NCI-H2196 treated with DMSO at 0.1 percent for 48 hours (cell line): ENCODE measurements at regions not wholly inside any gene's neighbourhood (a gene's known extent, or its start where the extent isn't known, plus 50 kb on each side); places are given as distances from the start of the nearest gene placed in this dataset.

Experiments
- DNase-seq: peaks from one replicate; lab custom pipeline; 2025; ENCODE audit not compliant: unreplicated experiment; lab: John Stamatoyannopoulos, UW

DNA sequence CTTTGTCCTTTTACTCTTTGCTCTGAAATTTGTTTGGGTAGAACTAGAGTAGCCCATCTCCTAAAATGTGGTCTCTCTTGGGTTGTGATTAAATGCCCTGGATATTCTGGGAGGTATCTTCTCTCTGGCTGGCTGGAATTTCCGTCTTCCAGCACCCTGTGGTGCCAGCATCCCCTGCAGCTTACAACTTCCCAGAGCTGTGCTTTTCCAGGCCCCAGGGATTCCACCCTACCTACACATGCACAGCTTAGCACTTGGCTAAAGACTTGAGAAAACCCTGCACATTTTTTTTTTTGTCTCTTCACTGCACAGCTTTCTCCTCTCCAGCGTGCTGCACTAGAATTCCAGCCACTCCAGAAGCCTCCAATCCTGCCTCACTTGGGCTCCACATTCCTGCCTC lies 334.7 kb downstream of the IRS2 start:
- DNase-seq, result no peak

- no peak for DNase-seq
Observed at GRCh38 chr13:109448629-109449028, 337.8 kb downstream of the IRS2 start.

DNA sequence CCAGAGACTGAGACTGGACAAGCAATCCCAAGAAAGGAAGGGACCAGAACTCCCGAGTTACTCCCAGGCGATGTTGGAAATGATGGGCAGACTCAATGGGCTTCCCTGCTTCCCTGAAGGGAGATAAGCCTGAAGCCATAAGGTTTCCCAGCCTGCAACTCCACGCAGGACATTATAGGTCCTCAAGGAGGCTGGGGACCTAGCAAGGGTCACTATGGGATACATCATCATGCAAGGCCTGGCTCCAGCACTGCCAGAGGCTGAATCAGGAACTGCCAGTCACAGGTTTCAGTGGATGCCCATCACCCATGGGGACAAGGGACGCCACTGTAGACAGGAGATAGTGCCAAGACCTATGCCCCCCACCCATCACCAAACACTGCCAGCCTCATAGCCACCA lies 338.7 kb downstream of the IRS2 start:
- no peak for DNase-seq

DNA sequence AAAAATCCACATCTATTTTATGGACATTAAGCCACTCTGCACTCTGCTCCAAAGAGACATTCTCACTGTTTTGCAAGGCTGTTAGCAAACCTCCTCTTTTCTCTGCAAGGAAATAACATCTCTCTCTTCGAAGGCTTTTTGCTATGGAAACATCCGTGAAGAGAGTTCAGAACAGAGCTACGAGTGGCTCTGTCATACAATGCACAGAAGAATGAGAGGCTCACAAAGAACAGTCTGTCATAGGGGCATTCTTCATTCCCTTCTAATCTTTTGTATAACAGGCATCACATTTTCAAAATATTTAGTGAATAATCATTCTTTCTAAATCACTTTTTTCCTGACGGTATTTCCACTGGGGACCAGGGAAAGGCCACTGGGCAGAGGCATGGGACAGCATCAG lies 346.1 kb downstream of the IRS2 start:
- DNase-seq, result no peak

DNA sequence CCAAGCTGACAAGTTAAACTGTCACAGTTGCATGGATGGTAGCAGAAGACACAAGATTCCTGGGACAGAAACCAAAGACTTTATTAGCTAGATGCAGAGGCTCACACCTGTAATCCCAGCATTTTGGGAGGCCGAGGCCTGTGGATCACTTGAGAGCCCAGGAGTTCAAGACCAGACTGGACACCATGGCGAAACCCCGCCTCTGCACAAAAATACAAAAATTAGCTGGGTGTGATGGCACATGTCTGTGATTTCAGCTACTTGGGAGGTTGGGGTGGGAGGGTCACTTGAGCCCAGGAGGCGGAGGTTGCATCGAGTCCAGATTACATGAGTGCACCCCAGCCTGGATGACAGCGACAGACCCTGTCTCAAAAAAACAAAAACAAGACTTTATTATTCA lies 346.6 kb downstream of the IRS2 start:
- no peak for DNase-seq

- DNase-seq, result no peak
Observed at GRCh38 chr13:109436841-109437240, 349.5 kb downstream of the IRS2 start.

DNA sequence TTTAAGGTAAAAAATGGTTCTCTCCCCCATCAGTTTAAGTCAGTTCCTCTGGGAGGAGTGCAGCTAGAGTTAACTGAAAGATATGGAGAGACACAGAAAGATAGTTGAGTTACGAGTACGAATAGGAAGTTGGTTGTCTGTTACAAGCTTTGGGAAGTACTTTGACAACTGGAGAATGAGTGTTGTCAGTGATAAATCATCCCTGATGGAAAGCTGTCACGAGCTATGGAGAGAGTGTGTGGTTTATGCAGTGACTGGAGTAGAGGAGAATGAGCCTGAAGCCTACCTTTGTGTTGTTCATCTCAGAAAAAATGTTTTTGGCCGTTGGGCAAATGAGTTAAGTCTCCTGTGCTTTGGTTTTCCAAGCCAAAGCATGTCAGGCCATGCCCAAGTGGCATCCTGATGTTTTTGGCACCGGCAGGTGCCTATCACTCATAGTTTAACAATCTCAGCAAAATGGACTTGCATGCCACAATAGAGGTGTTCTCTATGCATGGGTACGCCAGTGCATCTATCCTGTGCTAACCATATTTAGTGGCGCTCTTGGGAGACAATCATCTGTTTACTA lies 350.2 kb downstream of the IRS2 start:
- no peak for DNase-seq

GRCh38 chr13:109431217-109431616 lies 355.2 kb downstream of the IRS2 start:
- DNase-seq, result no peak

DNA sequence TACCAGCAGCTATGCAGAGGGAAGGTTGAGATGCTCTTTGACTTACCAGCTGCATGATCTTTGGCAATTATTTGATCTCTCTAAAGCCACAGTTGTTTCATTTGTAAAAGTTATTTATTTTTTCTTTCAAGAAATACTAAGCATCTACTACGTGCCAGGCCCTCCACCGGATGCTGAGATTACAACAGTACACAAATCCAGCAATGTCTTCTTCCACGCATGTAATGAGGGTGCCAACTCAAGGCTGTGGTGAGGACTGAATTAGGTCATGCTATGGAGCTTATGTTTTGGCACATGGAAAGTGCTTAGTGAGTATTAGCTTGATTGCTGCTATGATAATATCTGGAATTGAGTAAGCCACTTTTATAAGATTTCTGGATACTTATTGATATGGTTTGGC lies 358.2 kb downstream of the IRS2 start:
- DNase-seq, result no peak

- no peak for DNase-seq
Observed at GRCh38 chr13:109427695-109428094, 358.7 kb downstream of the IRS2 start.

GRCh38 chr13:109427148-109427547 lies 359.2 kb downstream of the IRS2 start:
- no peak for DNase-seq

GRCh38 chr13:109426690-109426990 lies 359.7 kb downstream of the IRS2 start:
- DNase-seq, result no peak

- no peak for DNase-seq
Observed at GRCh38 chr13:109425821-109426689, 360.3 kb downstream of the IRS2 start.

DNA sequence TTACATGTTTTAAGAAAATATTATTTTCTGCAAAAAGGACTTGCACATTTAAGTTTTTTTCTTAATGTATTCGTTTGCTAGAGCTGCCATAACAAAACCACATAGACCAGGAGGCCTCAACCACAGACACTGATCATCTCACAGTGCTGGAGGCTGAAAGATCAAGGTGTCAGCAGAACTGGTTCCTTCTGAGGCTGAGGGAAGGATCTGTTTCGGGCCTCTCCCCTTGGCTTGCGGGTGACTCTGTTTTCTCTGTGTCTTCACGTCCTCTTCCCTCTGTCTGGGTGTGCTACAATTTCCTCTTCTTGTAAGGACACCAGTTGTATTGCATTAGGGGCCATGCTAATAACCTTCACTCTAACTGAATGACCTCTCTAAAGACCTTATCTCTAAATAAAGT lies 364.2 kb downstream of the IRS2 start:
- DNase-seq, result no peak

GRCh38 chr13:109419896-109420295 lies 366.5 kb downstream of the IRS2 start:
- no peak for DNase-seq

- DNase-seq, result no peak
Observed at GRCh38 chr13:109418111-109418510, 368.3 kb downstream of the IRS2 start.

DNA sequence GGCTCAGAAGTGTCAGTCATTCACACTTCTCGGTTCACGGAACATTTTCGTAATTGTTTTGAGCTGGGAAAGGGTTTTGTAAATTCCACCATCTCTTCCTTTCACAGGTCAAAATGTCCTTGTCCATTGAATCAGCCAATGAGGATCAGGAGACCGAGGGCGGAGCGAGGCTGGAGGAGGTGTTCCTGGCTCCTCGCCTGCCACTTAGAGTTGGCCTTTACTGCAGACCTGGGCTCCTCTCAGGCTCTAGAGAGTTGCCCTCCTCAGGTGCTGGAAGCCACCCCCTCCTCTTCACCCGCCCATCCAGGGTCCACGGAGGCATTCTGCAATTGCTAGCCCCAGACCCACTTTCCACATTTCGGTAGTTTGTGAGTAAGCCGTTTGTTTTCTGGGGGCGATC lies 370.4 kb downstream of the IRS2 start:
- DNase-seq, result no peak

DNA sequence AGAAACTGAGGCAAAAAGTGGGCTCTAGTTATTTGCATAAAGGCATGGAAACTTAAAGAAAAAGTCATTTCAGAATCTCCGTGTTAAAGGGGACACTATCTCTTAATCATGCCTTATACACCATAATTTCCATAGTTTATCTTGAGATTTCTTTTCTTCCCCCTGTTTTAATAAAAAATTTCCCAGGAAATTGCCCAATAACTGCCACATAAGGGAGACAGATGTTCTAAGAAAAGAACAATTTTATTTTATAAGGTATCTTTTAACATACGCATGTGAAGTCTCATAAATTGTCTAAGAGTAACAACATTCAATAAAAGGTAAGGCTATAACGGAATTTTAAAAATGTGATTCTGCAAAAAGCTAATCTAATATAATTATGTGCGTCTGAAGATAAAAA lies 371.3 kb downstream of the IRS2 start:
- no peak for DNase-seq

DNA sequence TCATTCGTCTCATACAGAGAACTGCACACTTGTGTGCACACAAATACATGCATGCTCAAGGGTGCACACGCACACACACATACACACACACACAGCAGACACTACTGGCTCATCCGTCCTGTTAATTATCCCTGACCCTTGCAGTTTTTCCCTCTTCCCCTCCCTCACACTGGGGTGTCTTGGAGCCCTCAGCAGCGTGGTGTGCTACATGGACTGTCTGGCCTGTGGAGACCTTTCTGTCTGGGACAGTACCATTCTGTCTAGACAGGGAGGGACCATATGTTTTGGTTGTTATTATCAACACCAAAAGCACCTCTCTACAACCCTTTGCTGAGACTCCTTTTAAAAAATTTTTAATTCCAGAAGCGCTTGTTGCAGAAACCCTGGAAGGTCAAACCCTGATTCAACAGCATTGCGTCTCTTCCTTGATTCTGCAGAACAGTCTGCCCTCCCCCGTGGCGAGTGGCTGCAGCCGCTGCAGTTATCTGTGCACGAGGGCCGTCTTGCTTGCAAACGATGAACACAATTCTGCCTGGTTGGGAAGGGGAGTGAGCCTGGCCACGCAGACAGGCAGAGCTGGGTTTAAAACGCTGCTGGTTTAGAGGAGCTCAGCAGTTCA lies 374.0 kb downstream of the IRS2 start:
- DNase-seq, result peak; percentile 2

DNA sequence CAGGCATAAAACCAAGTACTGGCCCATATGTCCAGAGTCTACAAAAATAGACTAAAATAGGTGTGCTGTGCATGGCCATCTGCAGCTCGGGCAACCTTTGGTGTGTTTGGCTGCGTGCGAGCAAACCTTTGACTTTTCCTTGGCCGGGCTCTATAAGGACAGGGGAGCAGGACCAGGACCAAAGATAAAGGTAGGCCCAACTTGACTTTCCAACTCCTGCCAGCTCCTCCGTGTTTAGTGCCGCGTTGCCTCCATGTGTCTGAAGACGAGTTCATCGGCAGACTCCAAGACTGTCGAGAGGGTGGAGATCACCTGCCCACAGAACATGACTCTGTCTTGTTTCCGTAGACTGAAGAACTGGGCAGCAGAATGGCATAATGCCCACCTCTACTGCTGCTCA lies 375.5 kb downstream of the IRS2 start:
- no peak for DNase-seq

DNA sequence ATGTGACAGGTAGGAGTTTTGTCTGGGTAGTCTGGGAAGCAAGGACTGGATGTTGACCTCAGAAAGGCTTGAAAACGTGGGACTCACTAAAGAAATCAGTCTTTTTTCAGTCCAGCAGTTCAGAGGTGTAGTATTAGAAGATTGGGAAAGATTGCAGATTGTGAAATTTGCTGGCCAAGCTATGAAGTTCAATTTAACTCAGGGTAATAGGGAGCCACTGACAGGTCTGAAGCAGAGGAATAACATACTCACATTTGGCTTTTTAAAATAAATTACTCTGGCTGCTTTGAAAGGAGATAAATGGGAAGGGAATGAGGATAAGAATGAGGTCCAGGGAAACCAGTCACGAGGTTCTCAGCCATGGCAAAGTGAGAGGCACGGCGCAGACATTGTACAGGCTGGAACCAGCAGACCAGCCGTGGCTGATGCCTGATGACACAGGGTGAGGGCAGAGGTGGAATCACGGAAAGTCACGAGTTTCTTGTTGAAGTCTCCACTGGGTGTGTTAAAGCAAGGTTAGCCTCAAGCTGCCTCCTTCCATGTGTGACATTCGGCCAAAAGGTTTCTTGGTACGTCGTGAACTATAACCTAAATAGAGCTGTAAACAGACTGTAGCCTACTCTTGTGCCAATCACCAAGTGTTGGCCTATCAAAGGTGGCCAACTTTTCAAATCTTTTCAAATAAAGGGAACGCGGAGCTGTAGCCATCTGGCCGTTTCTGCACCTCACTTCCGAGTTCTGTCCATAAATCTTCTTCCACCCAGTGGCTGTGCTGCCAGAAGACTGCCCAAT lies 377.6 kb downstream of the IRS2 start:
- no peak for DNase-seq
